NOMO-1 (cell line): ENCODE measurements at regions not wholly inside any gene's neighbourhood (a gene's known extent, or its start where the extent isn't known, plus 50 kb on each side); places are given as distances from the start of the nearest gene placed in this dataset.

Experiments used
- DNase-seq, 2 experiments: peaks; one replicate each; lab custom pipeline; 2025; ENCODE audit not compliant: unreplicated experiment in 2 of 2; lab: John Stamatoyannopoulos, UW

GRCh38 chr18:53665701-53666100, 558.8 kb downstream of the MBD2 start:
- DNase-seq: no peak

- DNase-seq: no peak
Measured at GRCh38 chr18:53664575-53664974, 559.9 kb downstream of the MBD2 start.

GRCh38 chr18:53660306-53660705, 564.2 kb downstream of the MBD2 start:
- DNase-seq: no peak

GRCh38 chr18:53657257-53657656, 567.2 kb downstream of the MBD2 start:
- DNase-seq: no peak

- no peak for DNase-seq
Measured at GRCh38 chr18:53649621-53650020, 574.8 kb downstream of the MBD2 start.

GRCh38 chr18:53644799-53645471, 579.5 kb downstream of the MBD2 start:
- no peak for DNase-seq

GRCh38 chr18:53639687-53640086, 584.8 kb downstream of the MBD2 start:
- no peak for DNase-seq

GRCh38 chr18:53629337-53629736, 595.1 kb downstream of the MBD2 start:
- no peak for DNase-seq

GRCh38 chr18:53625997-53626599, 598.4 kb downstream of the MBD2 start:
- DNase-seq: no peak

- DNase-seq: no peak
Measured at GRCh38 chr18:53610957-53611356, 613.5 kb downstream of the MBD2 start.

GRCh38 chr18:53606792-53607191, 617.7 kb downstream of the MBD2 start:
- no peak for DNase-seq

GRCh38 chr18:53605198-53605597, 619.3 kb downstream of the MBD2 start:
- DNase-seq: no peak

GRCh38 chr18:53603276-53603675, 621.2 kb downstream of the MBD2 start:
- no peak for DNase-seq

- no peak for DNase-seq
Measured at GRCh38 chr18:53601344-53601743, 623.1 kb downstream of the MBD2 start.

- no peak for DNase-seq
Measured at GRCh38 chr18:53586923-53587322, 637.5 kb downstream of the MBD2 start.
